ENCODE measurements at regions not wholly inside any gene's neighbourhood (a gene's known extent, or its start where the extent isn't known, plus 50 kb on each side); places are given as distances from the start of the nearest gene placed in this dataset.

GRCh38 chr5:164052536-164053093, 547.2 kb downstream of the MAT2B start:
- no peak for FAIRE-seq

GRCh38 chr5:164053123-164053522, 547.7 kb downstream of the MAT2B start:
- TF ChIP-seq CTCF (IDR thresholded peaks at IDR 0.05; ENCODE audit: insufficient read depth, low read length, severe bottlenecking), result no peak
- FAIRE-seq (no peak), DNase-seq (ENCODE audit: low read depth) (no peak)
- Histone ChIP-seq H3K36me3 (ENCODE audit: control insufficient read depth, insufficient read depth, low read length) (no peaks in the 10 kb centered on the region), H3K4me3 (ENCODE audit: low read depth, low read length) (no peak overlapping the region), H3K27me3 (ENCODE audit: control insufficient read depth, insufficient read depth, low read length) (no peaks in the 10 kb centered on the region)

More at GRCh38 chr5:164052536-164053093, 547.2 kb downstream of the MAT2B start:
- TF ChIP-seq CTCF (IDR thresholded peaks at IDR 0.05; ENCODE audit: insufficient read depth, low read length, severe bottlenecking), result no peak
- Histone ChIP-seq H3K27me3 (ENCODE audit: control insufficient read depth, insufficient read depth, low read length) (no peaks in the 10 kb centered on the region), H3K4me3 (ENCODE audit: low read depth, low read length) (no peak overlapping the region), H3K36me3 (ENCODE audit: control insufficient read depth, insufficient read depth, low read length) (no peaks in the 10 kb centered on the region)
- DNase-seq (ENCODE audit: low read depth), result no peak

- no peak for FAIRE-seq
- H3K36me3 ChIP-seq (ENCODE audit: control insufficient read depth, insufficient read depth, low read length), result no peaks in the 10 kb centered on the region
These were observed 549.0 kb downstream of the MAT2B start for GRCh38 chr5:164054461-164054860.

GRCh38 chr5:164057121-164057520, 551.7 kb downstream of the MAT2B start:
- no peak for TF ChIP-seq CTCF (IDR thresholded peaks at IDR 0.05; ENCODE audit: insufficient read depth, low read length, severe bottlenecking)
- no peak for FAIRE-seq
- Histone ChIP-seq H3K4me3 (ENCODE audit: low read depth, low read length) (no peak overlapping the region), H3K36me3 (ENCODE audit: control insufficient read depth, insufficient read depth, low read length) (no peaks in the 10 kb centered on the region), H3K27me3 (ENCODE audit: control insufficient read depth, insufficient read depth, low read length) (no peaks in the 10 kb centered on the region)
- no peak for DNase-seq (ENCODE audit: low read depth)

More at GRCh38 chr5:164054461-164054860, 549.0 kb downstream of the MAT2B start:
- TF ChIP-seq CTCF (IDR thresholded peaks at IDR 0.05; ENCODE audit: insufficient read depth, low read length, severe bottlenecking), result no peak
- no peak for DNase-seq (ENCODE audit: low read depth)
- Histone ChIP-seq H3K4me3 (ENCODE audit: low read depth, low read length) (no peak overlapping the region), H3K27me3 (ENCODE audit: control insufficient read depth, insufficient read depth, low read length) (no peaks in the 10 kb centered on the region)

GRCh38 chr5:164058621-164059020, 553.2 kb downstream of the MAT2B start:
- Histone ChIP-seq H3K27me3 (ENCODE audit: control insufficient read depth, insufficient read depth, low read length) (no peaks in the 10 kb centered on the region), H3K4me3 (ENCODE audit: low read depth, low read length) (no peak overlapping the region), H3K36me3 (ENCODE audit: control insufficient read depth, insufficient read depth, low read length) (no peaks in the 10 kb centered on the region)
- FAIRE-seq, result no peak
- DNase-seq (ENCODE audit: low read depth), result no peak
- TF ChIP-seq CTCF (IDR thresholded peaks at IDR 0.05; ENCODE audit: insufficient read depth, low read length, severe bottlenecking), result no peak

GRCh38 chr5:164059471-164059870, 554.1 kb downstream of the MAT2B start:
- no peaks in the 10 kb centered on the region for H3K27me3 ChIP-seq (ENCODE audit: control insufficient read depth, insufficient read depth, low read length)
- FAIRE-seq, result no peak

More at GRCh38 chr5:164059471-164059870, 554.1 kb downstream of the MAT2B start:
- Histone ChIP-seq H3K36me3 (ENCODE audit: control insufficient read depth, insufficient read depth, low read length) (no peaks in the 10 kb centered on the region), H3K4me3 (ENCODE audit: low read depth, low read length) (no peak overlapping the region)
- DNase-seq (ENCODE audit: low read depth), result no peak
- no peak for TF ChIP-seq CTCF (IDR thresholded peaks at IDR 0.05; ENCODE audit: insufficient read depth, low read length, severe bottlenecking)

Measured in bronchial epithelial cell (primary cell).